Gastroesophageal sphincter (tissue), 4 donors: ENCODE measurements at regions not wholly inside any gene's neighbourhood (a gene's known extent, or its start where the extent isn't known, plus 50 kb on each side); places are given as distances from the start of the nearest gene placed in this dataset.
"Not testable (repeated sequence)": the region's sequence is repeated elsewhere in the genome, so short reads cannot be mapped to it uniquely, and the experiment has no call there.

Source experiments
- ATAC-seq: fragments of 150-250 bp; one replicate; pipeline ENCODE4 v1.9.1; 2016; ENCODE audit warnings: mild to moderate bottlenecking, moderate library complexity
- H3K27ac ChIP-seq, 4 donors: fragments of 200-600 bp; sonication (generic) in 3 of 4; 1 replicate in 3 of 4; 2 replicates in 1 of 4; pipeline ENCODE4 v1.5.1; 2016 to 2019
- H3K27me3 ChIP-seq: fragments of 200-600 bp; sonication (generic); one replicate; pipeline ENCODE4 v1.5.1; 2019
- H3K36me3 ChIP-seq, 2 donors: fragments of 200-600 bp; sonication (generic); one replicate each; pipeline ENCODE4 v1.5.1; 2019; ENCODE audit warnings: control low read depth in 1 of 2
- H3K4me1 ChIP-seq, 3 donors: fragments of 200-600 bp; sonication (generic); 1 replicate in 2 of 3; 2 replicates in 1 of 3; pipeline ENCODE4 v1.5.1; 2016 to 2019; ENCODE audit warnings: control low read depth in 2 of 3
- H3K4me3 ChIP-seq, 2 donors: fragments of 200-600 bp; sonication (generic); one replicate each; pipeline ENCODE4 v1.5.1; 2019; ENCODE audit warnings: mild to moderate bottlenecking in 1 of 2, moderate library complexity in 1 of 2
- H3K9me3 ChIP-seq, 3 donors: fragments of 200-600 bp; sonication (generic); one replicate each; pipeline ENCODE4 v1.5.1; 2017 to 2019; ENCODE audit warnings: control low read depth in 2 of 3
- CTCF ChIP-seq, 4 experiments: fragments of 200-600 bp in 2 of 4; fragments of 450-650 bp in 2 of 4; sonication (generic) in 1 of 4; IDR thresholded peaks; one replicate each; pipeline ENCODE4 v1.5.1; 2017 to 2019; ENCODE audit warnings: antibody characterized with exemption in 4 of 4, mild to moderate bottlenecking in 2 of 4, moderate library complexity in 2 of 4
- EP300 ChIP-seq: sonication (generic); formaldehyde crosslinking; IDR thresholded peaks from one replicate; pipeline ENCODE4 v1.6.1; 2017; ENCODE audit warnings: antibody characterized with exemption, mild to moderate bottlenecking
- POLR2A ChIP-seq, 2 donors: fragments of 450-650 bp; IDR thresholded peaks; one replicate each; pipeline ENCODE4 v1.6.1; 2017; ENCODE audit warnings: antibody characterized with exemption in 2 of 2, mild to moderate bottlenecking in 2 of 2, moderate library complexity in 1 of 2
- POLR2AphosphoS5 ChIP-seq: sonication (generic); formaldehyde crosslinking; IDR thresholded peaks from one replicate; pipeline ENCODE4 v1.6.1; 2017; ENCODE audit warnings: antibody characterized with exemption
- WGBS, 2 donors: methylation state at CpG; one replicate each; pipeline ENCODE4 v1.1.5; 2018; ENCODE audit warnings: low coverage in 1 of 2; 5-methylcytosine and 5-hydroxymethylcytosine counted together

- not testable (repeated sequence) for ATAC-seq, H3K4me1 ChIP-seq, H3K36me3 ChIP-seq, H3K9me3 ChIP-seq, H3K4me3 ChIP-seq, H3K27ac ChIP-seq
- 77 to 87% methylated on average over 4 of the region's 4 CpGs for WGBS, 2 donors
- peaks cover 34% of the 10 kb centered on the region for H3K27me3 ChIP-seq
Measured at GRCh38 chr17:6373599-6373998, 61.3 kb downstream of the AIPL1 start.

- no CpG with 5 or more reads among the region's 2 CpGs for WGBS, 2 donors
- ATAC-seq, result no peak
Measured at GRCh38 chr17:6366221-6366666, 68.7 kb downstream of the AIPL1 start.

GRCh38 chr17:6365200-6365943 is 69.5 kb downstream of the AIPL1 start:
- WGBS, 2 donors, result 15 to 26% methylated on average over 13 of the region's 13 CpGs
- TF ChIP-seq POLR2AphosphoS5, result no peak
- TF ChIP-seq CTCF (IDR thresholded peaks at IDR 0.05), result no peak
- no peak for TF ChIP-seq POLR2A (IDR thresholded peaks at IDR 0.05)
- TF ChIP-seq EP300, result no peak

More at GRCh38 chr17:6366221-6366666, 68.7 kb downstream of the AIPL1 start:
- Histone ChIP-seq H3K27me3 (peaks cover 50% of the 10 kb centered on the region), H3K4me3 (no peak overlapping the region), H3K36me3 (no peaks in the 10 kb centered on the region), H3K9me3 (no peaks in the 10 kb centered on the region), H3K4me1 (no peaks in the 10 kb centered on the region), H3K27ac (no peak overlapping the region)
- TF ChIP-seq EP300 (no peak), POLR2A (IDR thresholded peaks at IDR 0.05) (no peak), POLR2AphosphoS5 (no peak), CTCF (IDR thresholded peaks at IDR 0.05) (no peak)

GRCh38 chr17:6361733-6362132 is 73.2 kb downstream of the AIPL1 start:
- Histone ChIP-seq H3K27ac (no peak overlapping the region), H3K4me1 (no peaks in the 10 kb centered on the region), H3K36me3 (no peaks in the 10 kb centered on the region), H3K4me3 (no peak overlapping the region), H3K9me3 (no peaks in the 10 kb centered on the region), H3K27me3 (peaks cover 63% of the 10 kb centered on the region)
- ATAC-seq, result no peak
- WGBS, 2 donors, result 63 to 67% methylated on average over 4 to 5 of the region's 5 CpGs
- TF ChIP-seq POLR2A (IDR thresholded peaks at IDR 0.05) (no peak), POLR2AphosphoS5 (no peak), EP300 (no peak), CTCF (IDR thresholded peaks at IDR 0.05) (no peak)

More at GRCh38 chr17:6365200-6365943, 69.5 kb downstream of the AIPL1 start:
- no peaks in the 10 kb centered on the region for H3K4me1 ChIP-seq
- no peaks in the 10 kb centered on the region for H3K9me3 ChIP-seq
- no peak overlapping the region for H3K4me3 ChIP-seq
- no peaks in the 10 kb centered on the region for H3K36me3 ChIP-seq
- peaks cover 52% of the 10 kb centered on the region for H3K27me3 ChIP-seq
- H3K27ac ChIP-seq, result no peak overlapping the region
- ATAC-seq, result no peak

GRCh38 chr17:6358131-6358530 is 76.8 kb downstream of the AIPL1 start:
- Histone ChIP-seq H3K27me3 (peaks cover 47% of the 10 kb centered on the region), H3K4me3 (no peak overlapping the region), H3K4me1 (no peaks in the 10 kb centered on the region), H3K9me3 (peaks cover 0 to 10% (median 0%) of the 10 kb centered on the region in 3 donors), H3K36me3 (no peaks in the 10 kb centered on the region), H3K27ac (no peak overlapping the region)
- no peak for TF ChIP-seq POLR2AphosphoS5
- no peak for TF ChIP-seq POLR2A (IDR thresholded peaks at IDR 0.05)
- TF ChIP-seq EP300, result no peak
- no peak for TF ChIP-seq CTCF (IDR thresholded peaks at IDR 0.05)
- no peak for ATAC-seq
- WGBS, 2 donors, result 75 to 81% methylated on average over 2 to 3 of the region's 3 CpGs
